ENCODE measurements at regions not wholly inside any gene's neighbourhood (a gene's known extent, or its start where the extent isn't known, plus 50 kb on each side); places are given as distances from the start of the nearest gene placed in this dataset.

DNA sequence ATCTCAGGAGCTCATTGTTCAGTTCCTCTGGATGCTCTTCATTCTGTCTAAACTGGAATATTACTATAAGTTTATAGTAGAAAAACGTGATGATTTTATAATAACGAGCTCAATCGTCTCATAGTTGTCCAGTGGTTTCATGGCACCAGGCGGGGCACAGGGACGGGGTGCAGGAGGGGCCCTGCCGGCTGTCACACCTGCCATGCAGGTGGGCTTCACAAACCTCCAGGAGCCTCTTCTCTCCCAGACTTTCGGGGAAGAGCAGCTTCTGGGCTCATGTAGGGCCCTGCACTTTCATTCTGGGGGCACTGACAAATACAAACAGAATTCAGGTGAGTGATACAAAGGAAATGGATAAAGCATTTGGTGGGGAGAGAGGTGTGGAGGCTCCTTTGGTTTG is 146.9 kb upstream of the KLF6 start:
- H3K36me3 ChIP-seq, result no peaks in the 10 kb centered on the region
- H3K27ac ChIP-seq, result no peak overlapping the region
- no peak for ATAC-seq (ENCODE audit: insufficient number of reproducible peaks, low FRiP score, low read depth)
- no peaks in the 10 kb centered on the region for H3K9me3 ChIP-seq
- H3K27me3 ChIP-seq (replicated peaks; ENCODE audit: insufficient read depth), result no peaks in the 10 kb centered on the region
- no peak overlapping the region for H3K4me3 ChIP-seq
- TF ChIP-seq, protein P1, sequence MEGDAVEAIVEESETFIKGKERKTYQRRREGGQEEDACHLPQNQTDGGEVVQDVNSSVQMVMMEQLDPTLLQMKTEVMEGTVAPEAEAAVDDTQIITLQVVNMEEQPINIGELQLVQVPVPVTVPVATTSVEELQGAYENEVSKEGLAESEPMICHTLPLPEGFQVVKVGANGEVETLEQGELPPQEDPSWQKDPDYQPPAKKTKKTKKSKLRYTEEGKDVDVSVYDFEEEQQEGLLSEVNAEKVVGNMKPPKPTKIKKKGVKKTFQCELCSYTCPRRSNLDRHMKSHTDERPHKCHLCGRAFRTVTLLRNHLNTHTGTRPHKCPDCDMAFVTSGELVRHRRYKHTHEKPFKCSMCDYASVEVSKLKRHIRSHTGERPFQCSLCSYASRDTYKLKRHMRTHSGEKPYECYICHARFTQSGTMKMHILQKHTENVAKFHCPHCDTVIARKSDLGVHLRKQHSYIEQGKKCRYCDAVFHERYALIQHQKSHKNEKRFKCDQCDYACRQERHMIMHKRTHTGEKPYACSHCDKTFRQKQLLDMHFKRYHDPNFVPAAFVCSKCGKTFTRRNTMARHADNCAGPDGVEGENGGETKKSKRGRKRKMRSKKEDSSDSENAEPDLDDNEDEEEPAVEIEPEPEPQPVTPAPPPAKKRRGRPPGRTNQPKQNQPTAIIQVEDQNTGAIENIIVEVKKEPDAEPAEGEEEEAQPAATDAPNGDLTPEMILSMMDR (IDR thresholded peaks at IDR 0.05), result no peak
- no peak for DNase-seq (ENCODE audit: low spot score)
- H3K4me1 ChIP-seq (ENCODE audit: control insufficient read depth in 1 of 2, low read depth in 2 of 2), result peaks cover 24 to 29% of the 10 kb centered on the region in 2 donors

DNA sequence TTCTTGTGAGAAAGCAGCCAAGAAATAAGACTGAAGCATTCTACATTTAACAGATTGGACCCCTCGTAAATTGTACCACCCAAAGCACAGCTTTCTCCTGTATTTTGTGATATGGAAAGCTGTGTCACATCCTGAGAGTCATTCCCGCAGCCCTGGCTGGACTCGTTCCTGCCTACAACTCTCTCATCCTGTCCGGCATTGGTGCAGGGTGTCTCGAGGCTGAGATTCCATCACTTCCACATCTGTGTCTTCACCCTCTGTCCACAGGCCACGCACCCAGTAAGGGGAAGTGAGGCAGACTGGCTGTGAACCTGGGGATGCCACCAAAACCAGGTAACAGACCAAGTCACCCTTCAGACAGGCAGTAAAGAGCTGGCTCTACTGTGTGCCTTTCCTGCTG is 146.2 kb upstream of the KLF6 start:
- no peak for DNase-seq (ENCODE audit: low spot score)
- TF ChIP-seq, protein P1 (IDR thresholded peaks at IDR 0.05), result no peak
- Histone ChIP-seq H3K4me3 (no peak overlapping the region), H3K27ac (no peak overlapping the region), H3K4me1 (ENCODE audit: control insufficient read depth in 1 of 2, low read depth in 2 of 2) (peaks cover 25 to 32% of the 10 kb centered on the region in 2 donors), H3K27me3 (replicated peaks; ENCODE audit: insufficient read depth) (no peaks in the 10 kb centered on the region), H3K36me3 (no peaks in the 10 kb centered on the region), H3K9me3 (no peaks in the 10 kb centered on the region)
- no peak for ATAC-seq (ENCODE audit: insufficient number of reproducible peaks, low FRiP score, low read depth)

DNA sequence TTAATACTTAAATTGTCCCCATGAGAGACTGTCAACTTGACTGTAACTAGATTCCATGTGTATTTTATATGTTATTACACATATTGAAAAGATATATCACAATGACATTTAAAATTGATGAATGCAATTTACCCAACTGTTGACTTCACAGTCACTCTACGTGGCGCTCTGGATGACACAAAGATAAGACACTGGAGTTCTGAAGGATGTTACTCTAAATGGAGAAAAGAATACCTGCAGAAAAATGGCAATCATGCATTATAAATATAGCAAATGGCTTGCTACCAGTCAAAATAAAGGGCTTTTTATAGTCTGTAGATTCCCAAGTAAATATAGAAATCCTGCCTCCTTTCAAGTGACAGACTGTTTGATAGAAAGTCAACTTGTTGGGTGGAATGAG is 143.6 kb upstream of the KLF6 start:
- Histone ChIP-seq H3K9me3 (no peaks in the 10 kb centered on the region), H3K4me3 (no peak overlapping the region), H3K4me1 (ENCODE audit: control insufficient read depth in 1 of 2, low read depth in 2 of 2) (peaks cover 11 to 22% of the 10 kb centered on the region in 2 donors), H3K27me3 (replicated peaks; ENCODE audit: insufficient read depth) (no peaks in the 10 kb centered on the region), H3K36me3 (no peaks in the 10 kb centered on the region), H3K27ac (peak overlapping the region in 1 of 2 donors; percentile 37)
- TF ChIP-seq, protein P1 (IDR thresholded peaks at IDR 0.05), result no peak
- ATAC-seq (ENCODE audit: insufficient number of reproducible peaks, low FRiP score, low read depth) (no peak), DNase-seq (ENCODE audit: low spot score) (no peak)

DNA sequence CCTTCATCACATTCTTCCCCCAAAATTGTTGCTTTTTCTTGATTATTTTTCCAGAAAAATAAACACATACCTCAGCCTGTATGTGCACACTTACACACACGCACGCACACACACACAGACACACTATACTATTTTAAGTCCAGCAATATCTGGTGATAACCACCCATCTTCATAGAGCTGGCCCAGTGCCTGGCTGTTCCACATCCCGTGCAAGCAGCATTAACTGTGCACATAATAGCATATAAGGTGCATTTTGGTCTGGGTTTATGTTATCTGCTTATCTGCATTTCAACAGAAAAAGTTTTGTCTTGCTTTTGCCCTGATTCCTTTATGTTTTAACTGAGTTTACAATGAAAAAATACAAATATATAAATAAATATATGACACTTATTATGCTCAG is 143.1 kb upstream of the KLF6 start:
- DNase-seq (ENCODE audit: low spot score), result no peak
- H3K4me3 ChIP-seq, result no peak overlapping the region
- TF ChIP-seq, protein P1 (IDR thresholded peaks at IDR 0.05), result no peak
- no peaks in the 10 kb centered on the region for H3K36me3 ChIP-seq
- H3K27me3 ChIP-seq (replicated peaks; ENCODE audit: insufficient read depth), result no peaks in the 10 kb centered on the region
- H3K4me1 ChIP-seq (ENCODE audit: control insufficient read depth in 1 of 2, low read depth in 2 of 2), result peaks cover 11 to 22% of the 10 kb centered on the region in 2 donors
- no peak overlapping the region for H3K27ac ChIP-seq
- no peak for ATAC-seq (ENCODE audit: insufficient number of reproducible peaks, low FRiP score, low read depth)
- H3K9me3 ChIP-seq, result no peaks in the 10 kb centered on the region

DNA sequence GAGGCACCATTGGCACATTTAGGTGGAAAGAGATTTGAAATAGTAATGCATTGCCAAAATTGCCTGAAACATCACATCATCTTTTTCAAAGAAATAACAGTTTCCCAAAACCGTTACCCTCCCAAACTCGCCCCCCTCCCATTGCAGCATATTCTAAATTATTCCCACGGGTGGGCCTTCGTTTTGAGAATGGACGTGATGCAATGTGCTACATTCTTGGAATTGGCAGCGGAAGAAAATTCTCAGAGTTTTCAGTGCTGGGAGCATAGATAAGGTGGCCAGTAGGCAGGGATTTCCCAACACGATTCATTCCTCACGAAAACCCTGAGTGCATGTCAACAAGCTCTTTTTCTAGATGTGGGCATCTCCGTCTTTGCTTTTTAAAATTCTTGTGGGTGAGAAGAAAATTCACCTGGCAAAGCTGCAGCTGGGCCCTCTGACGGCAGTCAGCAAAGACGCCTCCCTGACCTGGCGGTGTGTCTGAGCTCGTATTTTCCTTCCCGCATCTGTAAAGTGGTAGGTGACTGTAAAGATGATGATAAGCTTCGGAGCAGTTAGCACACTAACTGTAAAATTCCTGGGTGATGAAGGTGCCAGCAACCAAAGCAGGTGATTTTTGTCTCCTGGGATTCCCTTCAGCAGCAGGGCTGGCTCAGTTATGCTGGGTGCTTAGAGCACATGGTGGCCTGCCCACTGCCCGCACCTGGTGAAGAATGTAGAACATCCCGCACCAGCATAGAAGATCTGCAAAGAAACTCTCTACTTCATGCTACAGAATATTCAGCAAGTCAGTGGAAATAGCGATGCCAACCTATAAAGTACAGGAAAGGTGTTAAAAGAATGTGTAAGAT is 141.9 kb upstream of the KLF6 start:
- peaks cover 11 to 22% of the 10 kb centered on the region in 2 donors for H3K4me1 ChIP-seq (ENCODE audit: control insufficient read depth in 1 of 2, low read depth in 2 of 2)
- no peak for DNase-seq (ENCODE audit: low spot score)
- peak; percentile 47 for ATAC-seq (ENCODE audit: insufficient number of reproducible peaks, low FRiP score, low read depth)
- TF ChIP-seq, protein P1 (IDR thresholded peaks at IDR 0.05), result no peak
- no peaks in the 10 kb centered on the region for H3K36me3 ChIP-seq
- no peaks in the 10 kb centered on the region for H3K9me3 ChIP-seq
- peak overlapping the region; percentile 7 for H3K4me3 ChIP-seq
- H3K27me3 ChIP-seq (replicated peaks; ENCODE audit: insufficient read depth), result no peaks in the 10 kb centered on the region
- peak overlapping the region in 1 of 2 donors; percentile 63 for H3K27ac ChIP-seq
